ENCODE measurements at regions not wholly inside any gene's neighbourhood (a gene's known extent, or its start where the extent isn't known, plus 50 kb on each side); places are given as distances from the start of the nearest gene placed in this dataset.

DNA sequence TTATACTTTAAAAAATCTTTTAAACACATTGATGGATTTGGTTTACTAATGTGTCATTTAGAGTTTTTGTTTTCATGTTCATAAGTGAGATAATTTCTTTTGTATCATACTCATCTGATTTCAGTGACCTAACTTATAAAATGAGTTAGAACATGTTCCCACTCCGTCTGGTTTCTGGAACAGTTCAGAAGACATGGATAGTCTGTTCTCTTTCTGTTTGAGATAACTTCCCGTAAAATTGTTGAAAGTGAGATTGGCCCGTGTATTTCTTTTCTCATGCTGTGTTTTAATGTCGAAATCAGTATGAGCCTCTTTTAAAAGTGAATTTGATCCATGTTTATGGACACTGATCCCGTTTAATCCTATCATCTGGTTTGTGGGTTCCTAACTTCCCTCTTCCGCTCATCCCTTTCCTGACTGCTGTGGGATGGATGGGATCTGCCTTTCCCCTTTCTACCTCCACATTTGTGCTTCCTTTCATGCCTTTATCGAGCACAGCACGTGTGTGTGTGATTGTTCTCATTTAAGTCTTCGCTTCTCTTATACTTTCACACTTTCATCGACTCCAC, 78.9 kb downstream of the COPS8 start:
- Mint-ChIP-seq H3K4me1 (no peaks in the 10 kb centered on the region), H3K27ac (no peak overlapping the region), H3K27me3 (peaks cover 5% of the 10 kb centered on the region), H3K9me3 (peaks cover 18% of the 10 kb centered on the region), H3K4me3 (no peak overlapping the region), H3K36me3 (ENCODE audit: low read depth) (no peaks in the 10 kb centered on the region)
- no peak for ATAC-seq (ENCODE audit: low read depth)
- CTCF ChIA-PET = no interaction called here
- no peak for TF ChIP-seq CTCF (IDR thresholded peaks at IDR 0.05)
- intact Hi-C loops (cut with micrococcal nuclease) = no loop called here
- DNase-seq = no peak
- POLR2A ChIA-PET = no interaction called here

DNA sequence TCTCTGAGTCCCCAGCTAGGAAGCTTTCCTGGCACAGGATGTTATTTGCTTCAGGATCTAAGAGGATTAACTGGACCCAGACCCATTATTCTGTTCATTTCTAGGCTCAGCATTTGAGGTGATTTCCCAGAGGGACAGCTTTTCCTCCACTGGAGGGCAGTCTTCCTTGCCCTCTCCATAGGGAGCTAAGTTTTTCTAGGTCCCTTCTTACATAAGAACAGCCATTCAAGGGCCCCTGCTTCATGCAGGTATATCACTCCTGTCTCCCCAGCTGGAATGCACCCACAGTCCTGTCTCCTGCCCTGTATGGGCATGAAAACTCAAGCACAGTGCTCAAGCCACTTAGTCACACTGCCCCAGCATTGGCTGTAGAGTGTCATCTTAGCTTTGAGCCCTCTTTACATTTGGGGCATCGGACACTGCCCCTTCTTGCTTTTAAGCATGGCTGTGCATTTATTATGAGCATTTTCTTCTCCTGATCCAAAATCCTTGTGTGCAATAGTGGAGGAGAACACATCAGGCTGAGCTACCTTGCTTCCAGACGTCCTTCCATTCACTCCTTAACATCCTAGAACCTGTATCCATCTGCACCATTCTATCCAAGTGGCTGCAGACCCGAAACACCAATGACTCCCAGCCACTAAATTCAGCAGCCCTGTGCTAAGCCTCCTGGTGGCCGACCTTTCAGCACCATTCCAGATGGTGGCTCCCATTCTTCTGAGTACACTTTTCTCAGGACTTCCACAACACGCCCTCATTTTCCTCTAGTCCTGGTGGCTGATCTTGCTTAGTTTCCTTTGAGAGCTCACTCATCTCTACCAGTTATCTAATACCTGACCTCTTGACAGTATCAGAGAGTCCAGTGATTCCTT, 80.0 kb downstream of the COPS8 start:
- Mint-ChIP-seq H3K9me3 (peaks cover 18% of the 10 kb centered on the region), H3K4me3 (no peak overlapping the region), H3K27ac (no peak overlapping the region), H3K27me3 (peaks cover 5% of the 10 kb centered on the region), H3K4me1 (no peaks in the 10 kb centered on the region), H3K36me3 (ENCODE audit: low read depth) (no peaks in the 10 kb centered on the region)
- ChIA-PET POLR2A (no interaction called here), CTCF (no interaction called here)
- DNase-seq (no peak), ATAC-seq (ENCODE audit: low read depth) (no peak)
- intact Hi-C loops (cut with micrococcal nuclease) = no loop called here
- no peak for TF ChIP-seq CTCF (IDR thresholded peaks at IDR 0.05)

- H3K27ac Mint-ChIP-seq = no peak overlapping the region
- ChIA-PET POLR2A (no interaction called here), CTCF (no interaction called here)
- TF ChIP-seq CTCF (IDR thresholded peaks at IDR 0.05) = no peak
- peaks cover 18% of the 10 kb centered on the region for H3K9me3 Mint-ChIP-seq
- intact Hi-C loops (cut with micrococcal nuclease) = no loop called here
- DNase-seq = no peak
- no peak overlapping the region for H3K4me3 Mint-ChIP-seq
- no peak for ATAC-seq (ENCODE audit: low read depth)
- no peaks in the 10 kb centered on the region for H3K4me1 Mint-ChIP-seq
- H3K27me3 Mint-ChIP-seq = peaks cover 3% of the 10 kb centered on the region
- H3K36me3 Mint-ChIP-seq (ENCODE audit: low read depth) = no peaks in the 10 kb centered on the region
These were observed 81.3 kb downstream of the COPS8 start for GRCh38 chr2:237167038-237167437.

DNA sequence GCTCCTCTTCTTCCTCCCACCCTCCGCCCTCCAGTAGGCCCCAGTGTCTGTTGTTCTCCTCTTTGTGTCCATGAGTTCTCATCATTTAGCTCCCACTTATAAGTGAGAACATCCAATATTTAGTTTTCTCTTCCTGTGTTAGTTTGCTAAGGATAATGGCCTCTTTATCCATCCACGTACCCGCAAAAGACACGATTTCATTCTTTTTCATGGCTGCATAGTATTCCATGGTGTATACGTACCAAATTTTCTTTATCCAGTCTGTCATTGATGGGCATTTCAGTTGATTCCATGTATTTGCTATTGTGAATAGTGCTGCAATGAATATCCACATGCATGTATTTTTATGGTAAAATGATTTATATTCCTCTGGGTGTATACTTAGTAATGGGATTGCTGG, 82.2 kb downstream of the COPS8 start:
- TF ChIP-seq CTCF (IDR thresholded peaks at IDR 0.05) = no peak
- H3K27me3 Mint-ChIP-seq = peaks cover 3% of the 10 kb centered on the region
- POLR2A ChIA-PET = no interaction called here

DNA sequence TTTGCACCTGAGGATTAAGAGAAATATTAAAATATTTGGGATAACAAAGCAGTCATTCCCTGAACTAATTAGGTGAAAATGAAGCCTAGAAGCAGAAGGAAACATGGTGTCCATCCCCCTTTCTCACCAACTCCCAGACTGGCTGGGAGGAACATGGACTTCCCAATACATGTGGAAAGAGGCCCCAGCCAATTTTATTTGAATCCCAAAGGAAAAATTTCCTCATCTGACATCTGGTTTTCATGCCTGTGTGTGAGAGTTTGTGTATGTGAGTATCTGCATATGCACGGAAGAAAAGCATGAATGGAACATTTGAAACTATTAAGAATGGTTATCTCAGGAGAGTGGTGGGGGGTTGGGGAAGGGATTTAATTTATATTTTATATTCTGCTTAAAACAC, 84.3 kb downstream of the COPS8 start:
- DNase-seq (no peak), ATAC-seq (ENCODE audit: low read depth) (no peak)
- POLR2A ChIA-PET = no interaction called here
- H3K36me3 Mint-ChIP-seq (ENCODE audit: low read depth) = no peaks in the 10 kb centered on the region
- intact Hi-C loops (cut with micrococcal nuclease) = no loop called here
- H3K9me3 Mint-ChIP-seq = peaks cover 22% of the 10 kb centered on the region
- H3K4me1 Mint-ChIP-seq = no peaks in the 10 kb centered on the region
- CTCF ChIA-PET = no interaction called here
- TF ChIP-seq CTCF (IDR thresholded peaks at IDR 0.05) = no peak
- no peak overlapping the region for H3K27ac Mint-ChIP-seq
- peaks cover 3% of the 10 kb centered on the region for H3K27me3 Mint-ChIP-seq
- no peak overlapping the region for H3K4me3 Mint-ChIP-seq

More for the DNA sequence above, 82.2 kb downstream of the COPS8 start:
- Mint-ChIP-seq H3K4me1 (no peaks in the 10 kb centered on the region), H3K36me3 (ENCODE audit: low read depth) (no peaks in the 10 kb centered on the region), H3K4me3 (no peak overlapping the region), H3K27ac (no peak overlapping the region), H3K9me3 (peaks cover 18% of the 10 kb centered on the region)
- ATAC-seq (ENCODE audit: low read depth) (no peak), DNase-seq (no peak)
- intact Hi-C loops (cut with micrococcal nuclease) = no loop called here
- CTCF ChIA-PET = no interaction called here
